ENCODE measurements at regions not wholly inside any gene's neighbourhood (a gene's known extent, or its start where the extent isn't known, plus 50 kb on each side); places are given as distances from the start of the nearest gene placed in this dataset.

- DNase-seq = no peak
Observed at GRCh38 chr7:31171984-31172383, 119.9 kb downstream of the ADCYAP1R1 start.

- no peak for DNase-seq
Observed at GRCh38 chr7:31171216-31171785, 119.2 kb downstream of the ADCYAP1R1 start.

Measured in islet precursor cell (in vitro differentiated cells).